H1 (cell line): ENCODE measurements at regions not wholly inside any gene's neighbourhood (a gene's known extent, or its start where the extent isn't known, plus 50 kb on each side); places are given as distances from the start of the nearest gene placed in this dataset.

Experiments
- CTCF ChIA-PET: fragments of 300-600 bp; sonication (Branson Sonifier 250); formaldehyde crosslinking; loops from one replicate; lab custom pipeline; 2021; ENCODE audit not compliant: partially characterized antibody; lab: Charles Lee
- POLR2A ChIA-PET: fragments of 300-600 bp; sonication (Branson Sonifier 250); formaldehyde crosslinking; loops from one replicate; lab custom pipeline; 2021; ENCODE audit warnings: inconsistent platforms; ENCODE audit not compliant: partially characterized antibody; lab: Charles Lee
- DNase-seq, 2 experiments: peaks; one replicate each; pipeline versions ENCODE4 v3.0.0 to v3.0.0-alpha.2; 2010 to 2022; ENCODE audit warnings: low spot score in 2 of 2, low read depth in 1 of 2, mixed read lengths in 1 of 2
- FAIRE-seq: peaks from 2 replicates; lab custom pipeline; 2011; peaks lifted over from hg19 to GRCh38; lab: Jason Lieb, UNC
- H2AFZ ChIP-seq: 2 replicates; pipeline ENCODE4 v1.8.1; 2012; ENCODE audit warnings: low read length, inconsistent platforms
- H2AK5ac ChIP-seq: 2 replicates; pipeline ENCODE4 v1.6.1; 2013; ENCODE audit warnings: low read depth, low read length
- H2BK120ac ChIP-seq: replicated peaks from 2 replicates; pipeline ENCODE3; 2013; ENCODE audit warnings: low read depth, low read length, inconsistent platforms
- H2BK12ac ChIP-seq: 2 replicates; pipeline ENCODE4 v1.6.1; 2013; ENCODE audit warnings: low read depth, low read length
- H2BK15ac ChIP-seq: 2 replicates; pipeline ENCODE4 v1.6.1; 2013; ENCODE audit warnings: low read length
- H2BK20ac ChIP-seq: 2 replicates; pipeline ENCODE4 v1.6.1; 2013; ENCODE audit warnings: low read length
- H2BK5ac ChIP-seq: 2 replicates; pipeline ENCODE4 v1.6.1; 2013; ENCODE audit warnings: low read depth, low read length
- H3K14ac ChIP-seq: 2 replicates; pipeline ENCODE4 v1.6.1; 2013; ENCODE audit warnings: inconsistent platforms; ENCODE audit not compliant: insufficient read length
- H3K18ac ChIP-seq: 2 replicates; pipeline ENCODE4 v1.6.1; 2013; ENCODE audit warnings: low read length; ENCODE audit errors: extremely low read depth
- H3K23ac ChIP-seq: 2 replicates; pipeline ENCODE4 v1.6.1; 2013; ENCODE audit warnings: inconsistent platforms; ENCODE audit not compliant: insufficient read length
- H3K23me2 ChIP-seq: 2 replicates; pipeline ENCODE4 v1.6.1; 2013; ENCODE audit warnings: low read depth, low read length
- H3K27ac ChIP-seq: 2 replicates; pipeline ENCODE4 v1.6.1; 2011; ENCODE audit warnings: low read depth, low read length, inconsistent platforms
- H3K27me3 ChIP-seq, 4 experiments: replicated peaks in 1 of 4; 1 replicate in 1 of 4; 2 replicates in 3 of 4; pipeline versions ENCODE4 v1.6.1 to v1.8.1; 2011 to 2013; ENCODE audit warnings: low read length in 3 of 4, mild to moderate bottlenecking in 3 of 4, inconsistent platforms in 2 of 4, mixed read lengths in 2 of 4, moderate library complexity in 1 of 4; ENCODE audit not compliant: control insufficient read depth in 3 of 4, insufficient read depth in 3 of 4; ENCODE audit errors: extremely low read depth in 1 of 4
- H3K36me3 ChIP-seq, 4 experiments: 2 replicates each; pipeline versions ENCODE4 v1.6.1 to v1.8.1; 2011 to 2013; ENCODE audit warnings: mild to moderate bottlenecking in 4 of 4, low read length in 3 of 4, moderate library complexity in 2 of 4, control low read depth in 1 of 4, inconsistent platforms in 1 of 4; ENCODE audit not compliant: insufficient read depth in 4 of 4, control insufficient read depth in 2 of 4
- H3K4ac ChIP-seq: replicated peaks from 2 replicates; pipeline ENCODE3; 2013; ENCODE audit warnings: low read length, low read depth, mixed read lengths, inconsistent platforms; ENCODE audit not compliant: insufficient read length
- H3K4me1 ChIP-seq, 4 experiments: replicated peaks in 1 of 4; 1 replicate in 1 of 4; 2 replicates in 3 of 4; pipeline versions ENCODE4 v1.6.1 to v1.8.1; 2011 to 2013; ENCODE audit warnings: low read length in 3 of 4, inconsistent platforms in 2 of 4, mixed read lengths in 1 of 4; ENCODE audit not compliant: insufficient read depth in 4 of 4, control insufficient read depth in 3 of 4
- H3K4me2 ChIP-seq, 2 experiments: 2 replicates each; pipeline versions ENCODE4 v1.6.1 to v1.8.1; 2011 to 2013; ENCODE audit warnings: low read depth in 2 of 2, low read length in 2 of 2, control low read depth in 1 of 2, inconsistent platforms in 1 of 2, mild to moderate bottlenecking in 1 of 2; ENCODE audit not compliant: insufficient read depth in 1 of 2
- H3K4me3 ChIP-seq, 4 experiments: fragments of 200-600, 300-600 bp in 1 of 4; sonication (generic), shearing (Covaris generic), sonication (Bioruptor Twin) in 1 of 4; 2 replicates each; pipeline versions ENCODE4 v1.5.1 to v1.8.1; 2011 to 2016; ENCODE audit warnings: low read length in 4 of 4, low read depth in 3 of 4, control low read depth in 2 of 4, inconsistent platforms in 2 of 4, mild to moderate bottlenecking in 2 of 4, mixed read lengths in 1 of 4, moderate library complexity in 1 of 4; ENCODE audit not compliant: insufficient read depth in 2 of 4; ENCODE audit errors: extremely low read depth in 1 of 4
- H3K56ac ChIP-seq: replicated peaks from 2 replicates; pipeline ENCODE3; 2013; ENCODE audit warnings: low read depth, mild to moderate bottlenecking, mixed read lengths, low read length, inconsistent platforms; ENCODE audit not compliant: insufficient read length
- H3K79me1 ChIP-seq: 2 replicates; pipeline ENCODE4 v1.6.1; 2013; ENCODE audit warnings: low read depth, low read length, control low read depth
- H3K79me2 ChIP-seq, 2 experiments: 2 replicates each; pipeline versions ENCODE4 v1.6.1 to v1.8.1; 2012 to 2013; ENCODE audit warnings: low read length in 2 of 2, mild to moderate bottlenecking in 2 of 2, inconsistent platforms in 1 of 2; ENCODE audit not compliant: insufficient read depth in 2 of 2, control insufficient read depth in 1 of 2
- H3K9ac ChIP-seq, 4 experiments: replicated peaks in 1 of 4; 1 replicate in 1 of 4; 2 replicates in 3 of 4; pipeline versions ENCODE4 v1.6.1 to v1.8.1; 2011 to 2013; ENCODE audit warnings: low read depth in 3 of 4, low read length in 3 of 4, control low read depth in 2 of 4, mild to moderate bottlenecking in 2 of 4, moderate library complexity in 2 of 4, inconsistent platforms in 1 of 4; ENCODE audit errors: extremely low read depth in 1 of 4
- H3K9me3 ChIP-seq, 2 experiments: 2 replicates each; pipeline versions ENCODE4 v1.6.1 to v1.8.1; 2012 to 2013; ENCODE audit warnings: mild to moderate bottlenecking in 2 of 2, moderate library complexity in 2 of 2, control low read depth in 1 of 2, inconsistent platforms in 1 of 2, low read depth in 1 of 2, low read length in 1 of 2, mixed read lengths in 1 of 2; ENCODE audit not compliant: insufficient read depth in 2 of 2
- H4K20me1 ChIP-seq, 2 experiments: replicated peaks in 1 of 2; 2 replicates each; pipeline versions ENCODE3 to v1.8.1; 2011 to 2013; ENCODE audit warnings: inconsistent platforms in 2 of 2, low read length in 2 of 2, mild to moderate bottlenecking in 1 of 2; ENCODE audit not compliant: insufficient read depth in 2 of 2, control insufficient read depth in 1 of 2
- H4K5ac ChIP-seq: 2 replicates; pipeline ENCODE4 v1.6.1; 2013; ENCODE audit warnings: low read length, low read depth, mixed read lengths, inconsistent platforms; ENCODE audit not compliant: insufficient read length
- H4K8ac ChIP-seq: 2 replicates; pipeline ENCODE4 v1.8.0; 2013; ENCODE audit warnings: mild to moderate bottlenecking, moderate library complexity, low read length, inconsistent platforms; ENCODE audit not compliant: insufficient read depth; ENCODE audit errors: extremely low read depth
- H4K91ac ChIP-seq: replicated peaks from 2 replicates; pipeline ENCODE3; 2013; ENCODE audit warnings: low read length, mixed read lengths, inconsistent platforms; ENCODE audit not compliant: insufficient read length
- CBX8 ChIP-seq: fragments of 300-800, 300-1000 bp; sonication (generic); IDR thresholded peaks from 2 replicates; pipeline ENCODE4 v1.7.1; 2016; ENCODE audit warnings: low read depth, low read length, borderline replicate concordance
- GTF2F1 ChIP-seq: IDR thresholded peaks from 2 replicates; pipeline ENCODE4 v1.6.1; 2012; ENCODE audit warnings: low read depth, low read length, improper control_type of control experiment, borderline replicate concordance
- TEAD4 ChIP-seq: IDR thresholded peaks from 2 replicates; pipeline ENCODE4 v1.6.1; 2012; ENCODE audit warnings: low read depth, low read length, inconsistent platforms, mixed read lengths
- WGBS, 2 experiments: shearing (Covaris generic) in 1 of 2; methylation state at CpG; one replicate each; pipeline versions ENCODE4 v1.1.6 to v1.1.7; 2013 to 2015; ENCODE audit warnings: low lambda C conversion rate in 2 of 2, mixed read lengths in 2 of 2, inconsistent platforms in 1 of 2, low coverage in 1 of 2, missing lambda C conversion rate in 1 of 2; ENCODE audit not compliant: insufficient replicate concordance in 2 of 2, insufficient coverage in 1 of 2, insufficient read length in 1 of 2; ENCODE audit errors: extremely low coverage in 1 of 2, missing lambda C conversion rate in 1 of 2; 5-methylcytosine and 5-hydroxymethylcytosine counted together
- TF ChIP-seq, protein P1 (sequence below): IDR thresholded peaks from 2 replicates; pipeline ENCODE4 v1.6.1; 2011; ENCODE audit warnings: low read length, improper control_type of control experiment

DNA sequence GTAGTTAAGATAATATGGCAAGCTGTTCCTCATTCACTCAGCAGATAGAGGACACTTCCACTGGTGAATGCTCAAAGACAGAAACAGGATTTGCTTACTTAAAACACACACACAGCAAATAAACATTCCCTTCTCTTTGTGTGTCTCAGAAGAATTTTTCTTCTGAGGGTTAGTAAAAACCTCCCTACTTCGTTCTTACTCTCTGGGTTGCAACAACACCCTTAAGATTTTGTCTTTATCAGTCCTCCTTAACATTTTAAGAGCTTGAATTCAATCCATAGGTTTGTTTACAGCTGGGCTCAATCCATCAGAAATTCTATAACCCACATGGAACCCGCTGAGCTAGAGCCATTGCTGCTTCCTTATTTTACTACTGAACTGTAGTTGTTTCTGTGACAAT is 237.4 kb upstream of the PIK3R1 start:
- POLR2A ChIA-PET: no interaction called here

More for the DNA sequence above, 237.4 kb upstream of the PIK3R1 start:
- no peak overlapping the region for H4K91ac ChIP-seq
- H3K79me1 ChIP-seq: no peaks in the 10 kb centered on the region
- no peak overlapping the region for H4K5ac ChIP-seq
- TF ChIP-seq, protein P1, sequence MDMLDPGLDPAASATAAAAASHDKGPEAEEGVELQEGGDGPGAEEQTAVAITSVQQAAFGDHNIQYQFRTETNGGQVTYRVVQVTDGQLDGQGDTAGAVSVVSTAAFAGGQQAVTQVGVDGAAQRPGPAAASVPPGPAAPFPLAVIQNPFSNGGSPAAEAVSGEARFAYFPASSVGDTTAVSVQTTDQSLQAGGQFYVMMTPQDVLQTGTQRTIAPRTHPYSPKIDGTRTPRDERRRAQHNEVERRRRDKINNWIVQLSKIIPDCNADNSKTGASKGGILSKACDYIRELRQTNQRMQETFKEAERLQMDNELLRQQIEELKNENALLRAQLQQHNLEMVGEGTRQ: no peak
- TF ChIP-seq GTF2F1 (no peak), TEAD4 (no peak), CBX8 (no peak)
- FAIRE-seq (no peak), DNase-seq (no peak)
- H3K18ac ChIP-seq: no peak overlapping the region
- no peak overlapping the region for H2BK120ac ChIP-seq
- H3K79me2 ChIP-seq: no peaks in the 10 kb centered on the region
- H3K36me3 ChIP-seq: no peaks in the 10 kb centered on the region
- H3K23me2 ChIP-seq: no peaks in the 10 kb centered on the region
- no peak overlapping the region for H2BK5ac ChIP-seq
- no peak overlapping the region for H2BK12ac ChIP-seq
- H3K27ac ChIP-seq: no peak overlapping the region
- H3K23ac ChIP-seq: no peak overlapping the region
- no peak overlapping the region for H3K56ac ChIP-seq
- H3K4ac ChIP-seq: no peak overlapping the region
- no peak overlapping the region for H2AK5ac ChIP-seq
- no peak overlapping the region for H3K14ac ChIP-seq
- CTCF ChIA-PET: interaction anchor here (0.6 to 1.0 kb wide), 3 partner anchors 11 to 319 kb away, joined by 3 to 4 read pairs (median 3); no protein-coding TSS in a partner anchor
- H3K4me2 ChIP-seq: no peak overlapping the region
- H2BK20ac ChIP-seq: no peak overlapping the region
- H3K4me1 ChIP-seq: no peaks in the 10 kb centered on the region
- H3K9ac ChIP-seq: no peak overlapping the region
- no peak overlapping the region for H3K4me3 ChIP-seq
- no peak overlapping the region for H2AFZ ChIP-seq
- H4K20me1 ChIP-seq: no peaks in the 10 kb centered on the region
- H4K8ac ChIP-seq: no peak overlapping the region
- 72% methylated on average over 2 of the region's 2 CpGs; no CpG with 5 or more reads in 1 of the 2 experiments for WGBS, 2 experiments
- H3K9me3 ChIP-seq: no peaks in the 10 kb centered on the region
- H3K27me3 ChIP-seq: no peaks in the 10 kb centered on the region
- H2BK15ac ChIP-seq: no peak overlapping the region
